ENCODE measurements at regions not wholly inside any gene's neighbourhood (a gene's known extent, or its start where the extent isn't known, plus 50 kb on each side); places are given as distances from the start of the nearest gene placed in this dataset.
A peak's percentile ranks its signal among the peaks of the same experiment; 100 is the strongest.

GRCh38 chr4:22167201-22167600, 218.6 kb upstream of the KCNIP4 start:
- no peaks in the 10 kb centered on the region for H3K9me3 ChIP-seq (replicated peaks in 1 of 2; ENCODE audit: control insufficient read depth in 2 of 2, insufficient read depth in 1 of 2, low read depth in 1 of 2, low read length in 2 of 2)
- no peak overlapping the region for H2BK12ac ChIP-seq (ENCODE audit: low read length)
- no peak overlapping the region for H4K8ac ChIP-seq (ENCODE audit: low read depth, low read length)
- WGBS, 2 donors (ENCODE audit: extremely low coverage in 2 of 2, insufficient read length in 2 of 2, insufficient replicate concordance in 1 of 2): no CpG with 5 or more reads among the region's 4 CpGs
- H3K36me3 ChIP-seq (replicated peaks in 1 of 2; ENCODE audit: control insufficient read depth in 2 of 2, insufficient read depth in 2 of 2, low read length in 2 of 2): no peaks in the 10 kb centered on the region
- H3K4me1 ChIP-seq (ENCODE audit: control insufficient read depth in 2 of 2, insufficient read depth in 1 of 2, low read depth in 1 of 2, low read length in 2 of 2): no peaks in the 10 kb centered on the region
- no peak overlapping the region for H2BK15ac ChIP-seq (ENCODE audit: low read length)
- no peak overlapping the region for H3K4me3 ChIP-seq (ENCODE audit: low read length in 2 of 2)
- H3K27me3 ChIP-seq (ENCODE audit: control insufficient read depth in 3 of 3, insufficient read depth in 3 of 3, low read depth in 1 of 3, low read length in 3 of 3): no peaks in the 10 kb centered on the region
- no peak overlapping the region for H3K4ac ChIP-seq (ENCODE audit: low read length)
- H3K27ac ChIP-seq (replicated peaks; ENCODE audit: low read length): no peak overlapping the region
- H3K9ac ChIP-seq (ENCODE audit: low read depth, low read length, poor library complexity): no peak overlapping the region
- no peak overlapping the region for H2BK5ac ChIP-seq (ENCODE audit: low read length)
- no peak overlapping the region for H3K23ac ChIP-seq (ENCODE audit: low read depth, low read length, poor library complexity)
- DNase-seq (ENCODE audit: low spot score): no peak
- H2BK120ac ChIP-seq (ENCODE audit: low read depth, low read length): no peak overlapping the region
- no peak overlapping the region for H2AK5ac ChIP-seq (ENCODE audit: low read depth, low read length)
- H3K14ac ChIP-seq (ENCODE audit: low read length): no peak overlapping the region
- H3K18ac ChIP-seq (ENCODE audit: low read length): no peak overlapping the region
- no peaks in the 10 kb centered on the region for H3K79me1 ChIP-seq (ENCODE audit: low read depth, low read length)
- H2AFZ ChIP-seq (ENCODE audit: low read length): no peak overlapping the region
- no peak overlapping the region for H3K4me2 ChIP-seq (ENCODE audit: insufficient read depth, low read length, poor library complexity, severe bottlenecking)
- H4K91ac ChIP-seq (ENCODE audit: low read depth, low read length, poor library complexity): no peak overlapping the region

- no peak overlapping the region for H2AK5ac ChIP-seq (ENCODE audit: low read depth, low read length)
- H3K79me1 ChIP-seq (ENCODE audit: low read depth, low read length): no peaks in the 10 kb centered on the region
- WGBS, 2 donors (ENCODE audit: extremely low coverage in 2 of 2, insufficient read length in 2 of 2, insufficient replicate concordance in 1 of 2): no CpG with 5 or more reads among the region's 5 CpGs
These were observed 213.9 kb upstream of the KCNIP4 start for GRCh38 chr4:22162454-22162853.

GRCh38 chr4:22130741-22131140, 182.2 kb upstream of the KCNIP4 start:
- H2BK120ac ChIP-seq (ENCODE audit: low read depth, low read length): no peak overlapping the region
- H4K8ac ChIP-seq (ENCODE audit: low read depth, low read length): no peak overlapping the region
- no peak overlapping the region for H3K4me3 ChIP-seq (ENCODE audit: low read length in 2 of 2)
- no peak overlapping the region for H3K14ac ChIP-seq (ENCODE audit: low read length)
- no peak for DNase-seq (ENCODE audit: low spot score)
- H4K91ac ChIP-seq (ENCODE audit: low read depth, low read length, poor library complexity): no peak overlapping the region
- H3K27ac ChIP-seq (replicated peaks; ENCODE audit: low read length): no peak overlapping the region
- no peak overlapping the region for H2BK15ac ChIP-seq (ENCODE audit: low read length)
- no peak overlapping the region for H2AK5ac ChIP-seq (ENCODE audit: low read depth, low read length)
- H3K4ac ChIP-seq (ENCODE audit: low read length): no peak overlapping the region
- no peak overlapping the region for H3K18ac ChIP-seq (ENCODE audit: low read length)
- H3K23ac ChIP-seq (ENCODE audit: low read depth, low read length, poor library complexity): no peak overlapping the region
- WGBS, 2 donors (ENCODE audit: extremely low coverage in 2 of 2, insufficient read length in 2 of 2, insufficient replicate concordance in 1 of 2): no CpG with 5 or more reads among the region's 3 CpGs
- H3K27me3 ChIP-seq (ENCODE audit: control insufficient read depth in 3 of 3, insufficient read depth in 3 of 3, low read depth in 1 of 3, low read length in 3 of 3): no peaks in the 10 kb centered on the region
- H3K4me1 ChIP-seq (ENCODE audit: control insufficient read depth in 2 of 2, insufficient read depth in 1 of 2, low read depth in 1 of 2, low read length in 2 of 2): no peaks in the 10 kb centered on the region
- no peaks in the 10 kb centered on the region for H3K9me3 ChIP-seq (replicated peaks in 1 of 2; ENCODE audit: control insufficient read depth in 2 of 2, insufficient read depth in 1 of 2, low read depth in 1 of 2, low read length in 2 of 2)
- no peak overlapping the region for H2AFZ ChIP-seq (ENCODE audit: low read length)
- H2BK5ac ChIP-seq (ENCODE audit: low read length): no peak overlapping the region
- H3K79me1 ChIP-seq (ENCODE audit: low read depth, low read length): no peaks in the 10 kb centered on the region
- no peaks in the 10 kb centered on the region for H3K36me3 ChIP-seq (replicated peaks in 1 of 2; ENCODE audit: control insufficient read depth in 2 of 2, insufficient read depth in 2 of 2, low read length in 2 of 2)
- no peak overlapping the region for H2BK12ac ChIP-seq (ENCODE audit: low read length)
- no peak overlapping the region for H3K9ac ChIP-seq (ENCODE audit: low read depth, low read length, poor library complexity)
- H3K4me2 ChIP-seq (ENCODE audit: insufficient read depth, low read length, poor library complexity, severe bottlenecking): no peak overlapping the region

More at GRCh38 chr4:22162454-22162853, 213.9 kb upstream of the KCNIP4 start:
- Histone ChIP-seq H2BK5ac (ENCODE audit: low read length) (no peak overlapping the region), H2AFZ (ENCODE audit: low read length) (no peak overlapping the region), H4K8ac (ENCODE audit: low read depth, low read length) (no peak overlapping the region), H3K23ac (ENCODE audit: low read depth, low read length, poor library complexity) (no peak overlapping the region), H2BK120ac (ENCODE audit: low read depth, low read length) (no peak overlapping the region), H3K4me3 (ENCODE audit: low read length in 2 of 2) (no peak overlapping the region), H3K4ac (ENCODE audit: low read length) (no peak overlapping the region), H2BK15ac (ENCODE audit: low read length) (no peak overlapping the region), H3K4me2 (ENCODE audit: insufficient read depth, low read length, poor library complexity, severe bottlenecking) (no peak overlapping the region), H3K27ac (replicated peaks; ENCODE audit: low read length) (no peak overlapping the region), H3K36me3 (replicated peaks in 1 of 2; ENCODE audit: control insufficient read depth in 2 of 2, insufficient read depth in 2 of 2, low read length in 2 of 2) (no peaks in the 10 kb centered on the region), H3K18ac (ENCODE audit: low read length) (no peak overlapping the region), H2BK12ac (ENCODE audit: low read length) (no peak overlapping the region), H3K4me1 (ENCODE audit: control insufficient read depth in 2 of 2, insufficient read depth in 1 of 2, low read depth in 1 of 2, low read length in 2 of 2) (no peaks in the 10 kb centered on the region), H3K14ac (ENCODE audit: low read length) (no peak overlapping the region), H3K27me3 (ENCODE audit: control insufficient read depth in 3 of 3, insufficient read depth in 3 of 3, low read depth in 1 of 3, low read length in 3 of 3) (no peaks in the 10 kb centered on the region), H4K91ac (ENCODE audit: low read depth, low read length, poor library complexity) (no peak overlapping the region), H3K9ac (ENCODE audit: low read depth, low read length, poor library complexity) (no peak overlapping the region), H3K9me3 (replicated peaks in 1 of 2; ENCODE audit: control insufficient read depth in 2 of 2, insufficient read depth in 1 of 2, low read depth in 1 of 2, low read length in 2 of 2) (no peaks in the 10 kb centered on the region)
- DNase-seq (ENCODE audit: low spot score): no peak

GRCh38 chr4:22129454-22130029, 181.0 kb upstream of the KCNIP4 start:
- Histone ChIP-seq H2BK120ac (ENCODE audit: low read depth, low read length) (no peak overlapping the region), H3K27ac (replicated peaks; ENCODE audit: low read length) (no peak overlapping the region), H3K18ac (ENCODE audit: low read length) (no peak overlapping the region), H2AFZ (ENCODE audit: low read length) (no peak overlapping the region), H3K9ac (ENCODE audit: low read depth, low read length, poor library complexity) (no peak overlapping the region), H3K14ac (ENCODE audit: low read length) (no peak overlapping the region), H2BK5ac (ENCODE audit: low read length) (no peak overlapping the region), H4K8ac (ENCODE audit: low read depth, low read length) (no peak overlapping the region), H4K91ac (ENCODE audit: low read depth, low read length, poor library complexity) (no peak overlapping the region), H2AK5ac (ENCODE audit: low read depth, low read length) (no peak overlapping the region), H3K36me3 (replicated peaks in 1 of 2; ENCODE audit: control insufficient read depth in 2 of 2, insufficient read depth in 2 of 2, low read length in 2 of 2) (no peaks in the 10 kb centered on the region), H3K27me3 (ENCODE audit: control insufficient read depth in 3 of 3, insufficient read depth in 3 of 3, low read depth in 1 of 3, low read length in 3 of 3) (no peaks in the 10 kb centered on the region), H2BK12ac (ENCODE audit: low read length) (no peak overlapping the region), H3K4me3 (ENCODE audit: low read length in 2 of 2) (no peak overlapping the region), H3K9me3 (replicated peaks in 1 of 2; ENCODE audit: control insufficient read depth in 2 of 2, insufficient read depth in 1 of 2, low read depth in 1 of 2, low read length in 2 of 2) (no peaks in the 10 kb centered on the region), H3K79me1 (ENCODE audit: low read depth, low read length) (no peaks in the 10 kb centered on the region), H3K23ac (ENCODE audit: low read depth, low read length, poor library complexity) (no peak overlapping the region), H3K4me2 (ENCODE audit: insufficient read depth, low read length, poor library complexity, severe bottlenecking) (no peak overlapping the region), H3K4me1 (ENCODE audit: control insufficient read depth in 2 of 2, insufficient read depth in 1 of 2, low read depth in 1 of 2, low read length in 2 of 2) (no peaks in the 10 kb centered on the region), H2BK15ac (ENCODE audit: low read length) (no peak overlapping the region), H3K4ac (ENCODE audit: low read length) (no peak overlapping the region)
- peak; percentile 9 for DNase-seq (ENCODE audit: low spot score)
- no CpG with 5 or more reads among the region's 12 CpGs for WGBS, 2 donors (ENCODE audit: extremely low coverage in 2 of 2, insufficient read length in 2 of 2, insufficient replicate concordance in 1 of 2)

Data from neuronal stem cell (in vitro differentiated cells).